Thymus (tissue), 11 donors: ENCODE measurements at regions not wholly inside any gene's neighbourhood (a gene's known extent, or its start where the extent isn't known, plus 50 kb on each side); places are given as distances from the start of the nearest gene placed in this dataset.
A peak's percentile ranks its signal among the peaks of the same experiment; 100 is the strongest.
"Not testable (repeated sequence)": the region's sequence is repeated elsewhere in the genome, so short reads cannot be mapped to it uniquely, and the experiment has no call there.

ENCODE experiments used
- DNase-seq, 9 donors: peaks; one replicate each; pipeline ENCODE4 v3.0.0-alpha.2; 2013; ENCODE audit warnings: low spot score in 9 of 9, low read depth in 6 of 9, missing footprints in 1 of 9
- H3K27ac ChIP-seq, 2 donors: one replicate each; pipeline ENCODE4 v1.5.1; 2013; ENCODE audit warnings: control low read depth in 1 of 2, low read depth in 1 of 2, low read length in 1 of 2, mild to moderate bottlenecking in 1 of 2, moderate library complexity in 1 of 2
- H3K27me3 ChIP-seq, 2 donors: one replicate each; pipeline ENCODE4 v1.5.1; 2013; ENCODE audit warnings: low read length in 1 of 2; ENCODE audit not compliant: control insufficient read depth in 2 of 2, insufficient read depth in 1 of 2
- H3K36me3 ChIP-seq, 2 donors: one replicate each; pipeline ENCODE4 v1.5.1; 2013; ENCODE audit warnings: low read length in 1 of 2, mild to moderate bottlenecking in 1 of 2, moderate library complexity in 1 of 2; ENCODE audit not compliant: control insufficient read depth in 2 of 2, insufficient read depth in 2 of 2
- H3K4me1 ChIP-seq, 2 donors: one replicate each; pipeline ENCODE4 v1.5.1; 2013; ENCODE audit warnings: low read length in 2 of 2; ENCODE audit not compliant: control insufficient read depth in 2 of 2, insufficient read depth in 2 of 2
- H3K4me3 ChIP-seq, 2 donors: one replicate each; pipeline ENCODE4 v1.5.1; 2013; ENCODE audit warnings: low read length in 2 of 2, control low read depth in 1 of 2, mild to moderate bottlenecking in 1 of 2
- H3K9me3 ChIP-seq, 2 donors: one replicate each; pipeline ENCODE4 v1.5.1; 2013; ENCODE audit warnings: low read length in 1 of 2, mild to moderate bottlenecking in 1 of 2; ENCODE audit not compliant: control insufficient read depth in 2 of 2, insufficient read depth in 1 of 2
- WGBS: extraction: QIAGEN DNeasy Blood & Tissue Kit; methylation state at CpG from one replicate; pipeline ENCODE4 v1.1.7; 2013; 5-methylcytosine and 5-hydroxymethylcytosine counted together
- donor health status: healthy.

GRCh38 chr4:49130724-49131123, 144.6 kb downstream of the CWH43 start:
- 10% methylated on average over 2 of the region's 7 CpGs for WGBS
- H3K27ac ChIP-seq, H3K9me3 ChIP-seq, H3K4me3 ChIP-seq, H3K36me3 ChIP-seq, DNase-seq, H3K27me3 ChIP-seq, H3K4me1 ChIP-seq: not testable (repeated sequence)

- not testable (repeated sequence) for H3K4me1 ChIP-seq, H3K36me3 ChIP-seq, DNase-seq, H3K27me3 ChIP-seq, H3K4me3 ChIP-seq, H3K27ac ChIP-seq, H3K9me3 ChIP-seq
- 72% methylated on average over 2 of the region's 10 CpGs for WGBS
Observed at GRCh38 chr4:49137043-49137442, 151.0 kb downstream of the CWH43 start.

DNA sequence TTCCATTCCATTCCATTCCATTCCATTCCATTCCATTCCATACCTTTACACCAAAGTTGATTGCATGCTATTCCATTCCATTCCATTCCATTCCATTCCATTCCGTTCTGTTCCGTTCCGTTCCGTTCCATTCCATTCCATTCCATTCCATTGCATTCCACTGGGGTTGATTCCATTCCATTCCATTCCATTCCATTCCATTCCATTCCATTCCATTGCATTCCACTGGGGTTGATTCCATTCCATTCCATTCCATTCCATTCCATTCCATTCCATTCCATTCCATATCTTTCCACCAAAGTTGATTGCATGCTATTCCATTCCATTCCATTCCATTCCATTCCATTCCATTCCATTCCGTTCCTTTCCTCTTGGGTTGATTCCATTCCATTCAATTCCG, 151.9 kb downstream of the CWH43 start:
- H3K4me3 ChIP-seq, DNase-seq, H3K36me3 ChIP-seq, H3K9me3 ChIP-seq, H3K27me3 ChIP-seq, H3K4me1 ChIP-seq, H3K27ac ChIP-seq: not testable (repeated sequence)
- 4% methylated on average over 4 of the region's 6 CpGs for WGBS

- DNase-seq, H3K27ac ChIP-seq, H3K36me3 ChIP-seq, H3K9me3 ChIP-seq, H3K27me3 ChIP-seq, H3K4me1 ChIP-seq, H3K4me3 ChIP-seq: not testable (repeated sequence)
- 73% methylated on average over 1 of the region's 10 CpGs for WGBS
Observed at GRCh38 chr4:49138818-49139217, 152.7 kb downstream of the CWH43 start.

DNA sequence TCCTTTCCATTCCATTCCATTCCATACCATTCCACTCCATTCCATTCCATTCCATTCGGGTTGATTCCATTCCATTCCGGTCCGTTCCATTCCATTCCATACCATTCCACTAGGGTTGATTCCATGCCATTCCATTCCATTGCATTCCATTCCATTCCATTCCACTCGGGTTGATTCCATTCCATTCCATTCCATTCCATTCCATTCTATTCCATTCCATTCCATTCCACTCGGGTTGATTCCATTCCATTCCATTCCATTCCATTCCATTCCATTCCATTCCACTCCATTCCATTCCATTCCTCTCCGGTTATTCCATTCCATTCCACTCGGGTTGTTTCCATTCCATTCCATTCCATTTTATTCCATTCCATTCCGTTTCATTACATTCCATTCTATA, 153.4 kb downstream of the CWH43 start:
- 90% methylated on average over 7 of the region's 8 CpGs for WGBS
- H3K27ac ChIP-seq, H3K27me3 ChIP-seq, H3K4me3 ChIP-seq, H3K9me3 ChIP-seq, H3K36me3 ChIP-seq, H3K4me1 ChIP-seq, DNase-seq: not testable (repeated sequence)

DNA sequence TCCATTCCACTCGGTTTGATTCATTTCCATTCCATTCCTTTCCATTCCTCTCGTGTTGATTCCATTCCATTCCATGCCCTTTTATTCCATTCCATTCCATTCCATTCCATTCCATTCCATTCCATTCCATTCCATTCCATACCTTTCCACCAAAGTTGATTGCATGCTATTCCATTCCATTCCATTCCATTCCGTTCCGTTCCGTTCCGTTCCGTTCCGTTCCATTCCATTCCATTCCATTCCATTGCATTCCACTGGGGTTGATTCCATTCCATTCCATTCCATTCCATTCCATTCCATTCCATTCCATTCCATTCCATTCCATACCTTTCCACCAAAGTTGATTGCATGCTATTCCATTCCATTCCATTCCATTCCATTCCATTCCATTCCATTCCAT, 154.3 kb downstream of the CWH43 start:
- 26% methylated on average over 7 of the region's 8 CpGs for WGBS
- H3K9me3 ChIP-seq, H3K27ac ChIP-seq, DNase-seq, H3K4me1 ChIP-seq, H3K4me3 ChIP-seq, H3K36me3 ChIP-seq, H3K27me3 ChIP-seq: not testable (repeated sequence)

DNA sequence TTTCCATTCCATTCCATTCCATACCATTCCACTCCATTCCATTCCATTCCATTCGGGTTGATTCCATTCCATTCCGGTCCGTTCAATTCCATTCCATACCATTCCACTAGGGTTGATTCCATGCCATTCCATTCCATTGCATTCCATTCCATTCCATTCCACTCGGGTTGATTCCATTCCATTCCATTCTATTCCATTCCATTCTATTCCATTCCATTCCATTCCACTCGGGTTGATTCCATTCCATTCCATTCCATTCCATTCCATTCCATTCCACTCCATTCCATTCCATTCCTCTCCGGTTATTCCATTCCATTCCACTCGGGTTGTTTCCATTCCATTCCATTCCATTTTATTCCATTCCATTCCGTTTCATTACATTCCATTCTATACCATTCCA, 155.9 kb downstream of the CWH43 start:
- H3K4me1 ChIP-seq, H3K27ac ChIP-seq, DNase-seq, H3K9me3 ChIP-seq, H3K4me3 ChIP-seq, H3K27me3 ChIP-seq, H3K36me3 ChIP-seq: not testable (repeated sequence)
- WGBS = 75% methylated on average over 3 of the region's 8 CpGs

DNA sequence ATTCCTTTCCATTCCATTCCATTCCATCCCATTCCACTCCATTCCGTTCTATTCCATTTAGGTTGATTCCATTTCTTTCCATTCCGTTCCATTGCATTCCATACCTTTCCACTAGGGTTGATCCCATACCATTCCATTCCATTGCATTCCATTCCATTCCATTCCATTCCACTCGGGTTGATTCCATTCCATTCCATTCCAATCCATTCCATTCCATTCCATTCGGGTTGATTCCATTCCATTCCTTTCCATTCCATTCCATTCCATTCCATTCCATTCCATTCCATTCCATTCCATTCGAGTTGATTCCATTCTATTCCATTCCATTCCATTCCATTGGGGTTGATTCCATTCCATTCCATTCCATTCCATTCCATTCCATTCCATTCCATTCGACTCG, 161.1 kb downstream of the CWH43 start:
- 76% methylated on average over 7 of the region's 7 CpGs for WGBS
- not testable (repeated sequence) for H3K9me3 ChIP-seq, H3K27me3 ChIP-seq, H3K4me1 ChIP-seq, DNase-seq, H3K4me3 ChIP-seq, H3K36me3 ChIP-seq, H3K27ac ChIP-seq

DNA sequence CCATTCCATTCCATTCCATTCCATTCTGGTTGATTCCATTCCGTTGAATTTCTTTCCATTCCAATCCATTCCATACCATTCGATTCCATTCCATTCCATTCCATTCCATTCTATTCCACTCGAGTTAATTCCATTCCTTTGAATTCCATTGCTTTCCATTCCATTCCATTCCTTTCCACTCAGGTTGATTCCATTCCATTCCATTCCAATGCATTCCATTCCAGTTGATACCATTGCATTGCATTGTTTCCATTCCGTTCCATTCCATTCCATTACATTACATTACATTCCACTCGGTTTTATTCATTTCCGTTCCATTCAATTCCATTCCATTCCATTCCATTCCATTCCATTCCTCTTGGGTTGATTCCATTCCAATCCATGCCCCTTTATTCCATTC, 161.5 kb downstream of the CWH43 start:
- H3K4me1 ChIP-seq, H3K27me3 ChIP-seq, H3K36me3 ChIP-seq, H3K9me3 ChIP-seq, H3K4me3 ChIP-seq, H3K27ac ChIP-seq: not testable (repeated sequence)
- WGBS = 50% methylated on average over 6 of the region's 6 CpGs
- DNase-seq = peak in 1 of 9 donors; percentile 47
